ENCODE measurements at regions not wholly inside any gene's neighbourhood (a gene's known extent, or its start where the extent isn't known, plus 50 kb on each side); places are given as distances from the start of the nearest gene placed in this dataset.

DNA sequence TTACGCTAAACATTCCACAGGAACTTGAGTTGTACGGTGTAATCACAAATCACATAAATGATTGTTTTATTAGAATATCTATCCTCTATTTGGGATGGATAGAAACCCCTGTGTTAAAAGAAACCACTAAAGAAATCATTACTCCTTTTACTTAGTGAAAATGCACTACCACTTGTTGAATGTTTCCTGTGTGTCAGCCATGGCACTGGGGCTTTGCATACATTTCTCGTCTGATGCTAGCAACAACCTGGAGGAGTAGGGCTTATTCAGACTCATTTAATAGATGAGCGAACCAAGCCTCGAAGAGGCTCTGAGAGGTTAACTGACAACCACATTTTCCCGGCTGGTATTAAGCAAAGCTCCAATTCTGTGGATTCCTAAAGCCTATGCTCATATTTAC is 60.5 kb upstream of the PELI1 start:
- no peak overlapping the region for H3K4me3 ChIP-seq (ENCODE audit: low read depth, poor library complexity, severe bottlenecking)
- no peak for DNase-seq (ENCODE audit: low spot score in 2 of 2)
- WGBS, 2 donors = 76 to 79% methylated on average over 6 of the region's 6 CpGs
- intact Hi-C loops (cut with DNase I; ENCODE audit: low total_unique reads) = no loop called here
- TF ChIP-seq POLR2A (IDR thresholded peaks at IDR 0.05) (no peak), CTCF (IDR thresholded peaks at IDR 0.05) (no peak)

DNA sequence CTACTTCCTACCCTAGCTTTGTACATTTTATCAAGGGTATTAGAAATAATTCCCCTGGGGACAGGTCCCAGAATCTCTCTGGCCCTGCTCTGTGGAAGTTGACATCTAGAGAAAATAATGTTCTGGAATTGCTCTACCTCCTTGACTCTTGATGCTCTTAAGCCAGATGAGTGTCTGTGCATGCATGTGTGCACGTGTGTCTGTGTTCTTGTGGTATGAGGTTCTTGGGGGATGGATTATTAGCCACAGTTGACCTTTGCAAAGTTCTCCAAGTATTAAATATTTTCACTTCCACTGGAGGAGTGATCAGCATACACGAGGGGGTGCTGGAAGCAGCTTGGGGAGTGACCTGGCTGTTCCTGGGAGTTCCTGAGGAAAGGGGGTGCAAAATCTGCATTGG is 61.2 kb upstream of the PELI1 start:
- TF ChIP-seq CTCF (IDR thresholded peaks at IDR 0.05) = no peak
- no peak for DNase-seq (ENCODE audit: low spot score in 2 of 2)
- intact Hi-C loops (cut with DNase I; ENCODE audit: low total_unique reads) = no loop called here
- no peak overlapping the region for H3K4me3 ChIP-seq (ENCODE audit: low read depth, poor library complexity, severe bottlenecking)
- WGBS, 2 donors = 75 to 79% methylated on average over 2 of the region's 2 CpGs

DNA sequence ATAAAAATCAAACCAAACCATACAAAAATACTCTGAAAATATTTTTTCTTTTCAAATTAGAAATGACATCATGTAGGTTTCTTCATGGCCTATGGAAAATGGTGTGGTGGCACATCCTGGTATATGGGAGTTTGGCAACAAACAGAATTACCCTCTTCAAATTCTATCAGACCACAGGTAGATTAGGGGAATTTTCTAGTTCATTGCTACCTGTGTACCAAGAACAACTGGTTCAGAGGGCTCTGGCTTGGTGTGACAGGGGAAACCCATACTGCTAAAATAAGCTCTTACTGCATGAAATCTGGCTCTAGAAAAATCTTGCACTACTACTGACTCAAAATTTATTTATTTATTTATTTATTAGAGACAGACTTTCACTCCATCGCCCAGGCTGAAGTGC is 63.4 kb upstream of the PELI1 start:
- no peak for DNase-seq (ENCODE audit: low spot score in 2 of 2)
- WGBS, 2 donors = 89 to 100% methylated on average over 1 of the region's 1 CpG
- TF ChIP-seq POLR2A (IDR thresholded peaks at IDR 0.05) = no peak
- TF ChIP-seq CTCF (IDR thresholded peaks at IDR 0.05) = no peak
- no peak overlapping the region for H3K4me3 ChIP-seq (ENCODE audit: low read depth, poor library complexity, severe bottlenecking)
- intact Hi-C loops (cut with DNase I; ENCODE audit: low total_unique reads) = no loop called here

DNA sequence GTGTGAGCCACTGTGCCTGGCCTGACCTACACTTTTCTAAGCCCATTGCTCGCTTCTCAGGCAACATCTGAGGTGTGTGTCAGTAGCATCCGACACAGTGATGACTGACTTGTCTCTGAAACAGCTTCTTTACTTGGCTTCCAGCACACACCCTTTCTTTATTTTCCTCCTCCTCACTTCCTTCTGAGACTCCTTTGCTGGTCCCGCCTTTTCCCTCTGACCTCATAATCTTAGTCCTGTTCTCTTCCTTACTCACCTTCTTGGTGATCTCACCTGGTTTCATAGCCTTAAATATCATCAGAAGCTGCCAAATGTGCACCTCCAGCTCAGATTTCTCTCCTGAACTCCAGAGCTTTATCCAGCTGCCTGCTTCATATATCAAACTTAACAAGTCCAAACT is 66.6 kb upstream of the PELI1 start:
- intact Hi-C loops (cut with DNase I; ENCODE audit: low total_unique reads) = no loop called here
- TF ChIP-seq POLR2A (IDR thresholded peaks at IDR 0.05) (no peak), CTCF (IDR thresholded peaks at IDR 0.05) (no peak)
- DNase-seq (ENCODE audit: low spot score in 2 of 2) = no peak
- WGBS, 2 donors = 56 to 57% methylated on average over 3 of the region's 3 CpGs
- no peak overlapping the region for H3K4me3 ChIP-seq (ENCODE audit: low read depth, poor library complexity, severe bottlenecking)

- no peak for DNase-seq (ENCODE audit: low spot score in 2 of 2)
- intact Hi-C loops (cut with DNase I; ENCODE audit: low total_unique reads) = no loop called here
- WGBS, 2 donors = 61 to 74% methylated on average over 6 of the region's 6 CpGs
- H3K4me3 ChIP-seq (ENCODE audit: low read depth, poor library complexity, severe bottlenecking) = no peak overlapping the region
- TF ChIP-seq CTCF (IDR thresholded peaks at IDR 0.05) = no peak
- no peak for TF ChIP-seq POLR2A (IDR thresholded peaks at IDR 0.05)
Observed at GRCh38 chr2:64211276-64211921, 67.2 kb upstream of the PELI1 start.

GRCh38 chr2:64212346-64212745 is 68.1 kb upstream of the PELI1 start:
- WGBS, 2 donors = 68 to 75% methylated on average over 1 of the region's 1 CpG
- intact Hi-C loops (cut with DNase I; ENCODE audit: low total_unique reads) = no loop called here
- no peak for DNase-seq (ENCODE audit: low spot score in 2 of 2)

More at GRCh38 chr2:64212346-64212745, 68.1 kb upstream of the PELI1 start:
- TF ChIP-seq POLR2A (IDR thresholded peaks at IDR 0.05) (no peak), CTCF (IDR thresholded peaks at IDR 0.05) (no peak)
- no peak overlapping the region for H3K4me3 ChIP-seq (ENCODE audit: low read depth, poor library complexity, severe bottlenecking)

Measured in lower leg skin (tissue), 4 donors.